HCT116 (cell line): ENCODE measurements at regions not wholly inside any gene's neighbourhood (a gene's known extent, or its start where the extent isn't known, plus 50 kb on each side); places are given as distances from the start of the nearest gene placed in this dataset.

Experiments
- CTCF ChIP-seq, 3 experiments: fragments of 200-600 bp in 1 of 3; sonication (generic) in 1 of 3; IDR thresholded peaks in 2 of 3; conservative IDR thresholded peaks in 1 of 3; 2 replicates each; pipeline ENCODE4 v1.5.1; 2012 to 2017; ENCODE audit warnings: low read depth in 2 of 3, low read length in 2 of 3, antibody characterized with exemption in 1 of 3, borderline replicate concordance in 1 of 3, control low read depth in 1 of 3, mild to moderate bottlenecking in 1 of 3, mixed read lengths in 1 of 3, mixed run types in 1 of 3, moderate library complexity in 1 of 3; ENCODE audit not compliant: insufficient read depth in 1 of 3
- JUND ChIP-seq: IDR thresholded peaks from 2 replicates; pipeline ENCODE4 v1.6.1; 2012
- POLR2A ChIP-seq: IDR thresholded peaks from 2 replicates; pipeline ENCODE4 v1.7.0; 2011; ENCODE audit warnings: borderline replicate concordance; ENCODE audit not compliant: insufficient read depth, insufficient read length; ENCODE audit errors: extremely low read depth
- POLR2AphosphoS5 ChIP-seq: IDR thresholded peaks from 2 replicates; pipeline ENCODE4 v1.6.1; 2011; ENCODE audit warnings: mild to moderate bottlenecking, low read depth, low read length, moderate library complexity
- REST ChIP-seq: IDR thresholded peaks from 2 replicates; pipeline ENCODE4 v1.6.1; 2012; ENCODE audit warnings: low read depth
- SP1 ChIP-seq: IDR thresholded peaks from 2 replicates; pipeline ENCODE4 v1.6.1; 2012; ENCODE audit warnings: low read depth
- ZNF274 ChIP-seq: fragments of 200-500 bp; sonication (Bioruptor generic); IDR thresholded peaks from 2 replicates; pipeline ENCODE4 v1.6.1; 2014; ENCODE audit warnings: mild to moderate bottlenecking, low read depth, low read length, inconsistent platforms

- TF ChIP-seq POLR2AphosphoS5 (no peak), ZNF274 (no peak), REST (no peak), SP1 (no peak), POLR2A (no peak), JUND (no peak), CTCF (IDR thresholded peaks at IDR 0.05 in 2 of 3, conservative IDR thresholded peaks at IDR 0.05 in 1 of 3; ENCODE audit: borderline replicate concordance in 1 of 3, insufficient read depth in 1 of 3, low read depth in 2 of 3, low read length in 2 of 3) (no peak)
Measured at GRCh38 chr2:128516938-128517337, 198.3 kb upstream of the HS6ST1 start.
